ENCODE measurements at regions not wholly inside any gene's neighbourhood (a gene's known extent, or its start where the extent isn't known, plus 50 kb on each side); places are given as distances from the start of the nearest gene placed in this dataset.

GRCh38 chr20:5390720-5391119, 74.0 kb upstream of the PROKR2 start:
- TF ChIP-seq CTCF (IDR thresholded peaks at IDR 0.05; ENCODE audit: low read depth, low read length) (no peak), MAX (IDR thresholded peaks at IDR 0.05; ENCODE audit: low read depth, low read length) (no peak)

Data from NB4 (cell line).